ENCODE measurements at regions not wholly inside any gene's neighbourhood (a gene's known extent, or its start where the extent isn't known, plus 50 kb on each side); places are given as distances from the start of the nearest gene placed in this dataset.

DNA sequence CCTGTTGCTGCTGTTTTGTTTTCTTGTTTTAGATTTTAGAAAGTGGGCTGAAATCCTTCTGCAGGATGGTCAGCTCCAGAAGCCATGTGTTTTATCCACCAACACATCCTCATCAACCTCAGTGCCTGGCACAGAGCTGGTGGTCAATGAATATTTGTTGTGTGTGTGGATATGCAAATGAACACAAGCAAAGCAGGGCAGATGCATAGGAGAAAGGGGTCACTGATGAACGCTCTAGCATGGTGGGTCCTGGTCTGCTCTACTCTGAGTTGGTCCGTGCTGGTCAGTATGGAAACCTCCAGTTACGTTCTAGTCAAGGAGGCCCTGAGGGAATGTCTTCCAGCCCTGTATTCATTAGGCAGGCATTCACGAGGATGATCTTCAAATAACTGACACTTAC lies 682.5 kb downstream of the QKI start:
- no peak for TF ChIP-seq POLR2AphosphoS5 (IDR thresholded peaks at IDR 0.05)
- TF ChIP-seq, protein P1, sequence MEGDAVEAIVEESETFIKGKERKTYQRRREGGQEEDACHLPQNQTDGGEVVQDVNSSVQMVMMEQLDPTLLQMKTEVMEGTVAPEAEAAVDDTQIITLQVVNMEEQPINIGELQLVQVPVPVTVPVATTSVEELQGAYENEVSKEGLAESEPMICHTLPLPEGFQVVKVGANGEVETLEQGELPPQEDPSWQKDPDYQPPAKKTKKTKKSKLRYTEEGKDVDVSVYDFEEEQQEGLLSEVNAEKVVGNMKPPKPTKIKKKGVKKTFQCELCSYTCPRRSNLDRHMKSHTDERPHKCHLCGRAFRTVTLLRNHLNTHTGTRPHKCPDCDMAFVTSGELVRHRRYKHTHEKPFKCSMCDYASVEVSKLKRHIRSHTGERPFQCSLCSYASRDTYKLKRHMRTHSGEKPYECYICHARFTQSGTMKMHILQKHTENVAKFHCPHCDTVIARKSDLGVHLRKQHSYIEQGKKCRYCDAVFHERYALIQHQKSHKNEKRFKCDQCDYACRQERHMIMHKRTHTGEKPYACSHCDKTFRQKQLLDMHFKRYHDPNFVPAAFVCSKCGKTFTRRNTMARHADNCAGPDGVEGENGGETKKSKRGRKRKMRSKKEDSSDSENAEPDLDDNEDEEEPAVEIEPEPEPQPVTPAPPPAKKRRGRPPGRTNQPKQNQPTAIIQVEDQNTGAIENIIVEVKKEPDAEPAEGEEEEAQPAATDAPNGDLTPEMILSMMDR (IDR thresholded peaks at IDR 0.05) = no peak
